ENCODE measurements at regions not wholly inside any gene's neighbourhood (a gene's known extent, or its start where the extent isn't known, plus 50 kb on each side); places are given as distances from the start of the nearest gene placed in this dataset.

- no peak for DNase-seq
These were observed 52.4 kb upstream of the SELENOK start for GRCh38 chr3:53944028-53944427.

GRCh38 chr3:53941950-53942349 is 50.3 kb upstream of the SELENOK start:
- DNase-seq: no peak
